ENCODE measurements at regions not wholly inside any gene's neighbourhood (a gene's known extent, or its start where the extent isn't known, plus 50 kb on each side); places are given as distances from the start of the nearest gene placed in this dataset.

- TF ChIP-seq, protein P1, sequence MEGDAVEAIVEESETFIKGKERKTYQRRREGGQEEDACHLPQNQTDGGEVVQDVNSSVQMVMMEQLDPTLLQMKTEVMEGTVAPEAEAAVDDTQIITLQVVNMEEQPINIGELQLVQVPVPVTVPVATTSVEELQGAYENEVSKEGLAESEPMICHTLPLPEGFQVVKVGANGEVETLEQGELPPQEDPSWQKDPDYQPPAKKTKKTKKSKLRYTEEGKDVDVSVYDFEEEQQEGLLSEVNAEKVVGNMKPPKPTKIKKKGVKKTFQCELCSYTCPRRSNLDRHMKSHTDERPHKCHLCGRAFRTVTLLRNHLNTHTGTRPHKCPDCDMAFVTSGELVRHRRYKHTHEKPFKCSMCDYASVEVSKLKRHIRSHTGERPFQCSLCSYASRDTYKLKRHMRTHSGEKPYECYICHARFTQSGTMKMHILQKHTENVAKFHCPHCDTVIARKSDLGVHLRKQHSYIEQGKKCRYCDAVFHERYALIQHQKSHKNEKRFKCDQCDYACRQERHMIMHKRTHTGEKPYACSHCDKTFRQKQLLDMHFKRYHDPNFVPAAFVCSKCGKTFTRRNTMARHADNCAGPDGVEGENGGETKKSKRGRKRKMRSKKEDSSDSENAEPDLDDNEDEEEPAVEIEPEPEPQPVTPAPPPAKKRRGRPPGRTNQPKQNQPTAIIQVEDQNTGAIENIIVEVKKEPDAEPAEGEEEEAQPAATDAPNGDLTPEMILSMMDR (IDR thresholded peaks at IDR 0.05): no peak
- TF ChIP-seq POLR2A (IDR thresholded peaks at IDR 0.05): no peak
Measured at GRCh38 chr10:21061982-21062381, 164.9 kb upstream of the NEBL start.
